ENCODE measurements at regions not wholly inside any gene's neighbourhood (a gene's known extent, or its start where the extent isn't known, plus 50 kb on each side); places are given as distances from the start of the nearest gene placed in this dataset.
A peak's percentile ranks its signal among the peaks of the same experiment; 100 is the strongest.

DNA sequence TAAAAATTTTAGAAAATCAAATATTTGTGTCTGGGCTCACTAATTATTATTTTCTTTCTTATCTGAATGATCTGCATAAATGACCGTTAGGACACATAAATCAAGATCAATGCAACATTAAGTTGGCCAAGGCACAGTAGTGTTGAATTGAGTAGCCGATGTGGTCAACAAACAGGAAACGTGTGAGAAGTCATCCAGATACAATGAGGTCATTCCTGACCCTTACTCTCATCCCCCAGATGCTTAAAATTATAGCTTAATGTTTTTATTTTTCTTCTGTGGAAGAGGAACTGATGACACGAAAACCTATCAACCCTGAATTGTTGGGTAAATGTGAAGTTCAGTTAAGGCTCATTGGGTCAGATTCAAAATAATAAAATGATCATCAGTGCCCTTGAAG, 222.9 kb downstream of the RFC3 start:
- DNase-seq, result no peak

DNA sequence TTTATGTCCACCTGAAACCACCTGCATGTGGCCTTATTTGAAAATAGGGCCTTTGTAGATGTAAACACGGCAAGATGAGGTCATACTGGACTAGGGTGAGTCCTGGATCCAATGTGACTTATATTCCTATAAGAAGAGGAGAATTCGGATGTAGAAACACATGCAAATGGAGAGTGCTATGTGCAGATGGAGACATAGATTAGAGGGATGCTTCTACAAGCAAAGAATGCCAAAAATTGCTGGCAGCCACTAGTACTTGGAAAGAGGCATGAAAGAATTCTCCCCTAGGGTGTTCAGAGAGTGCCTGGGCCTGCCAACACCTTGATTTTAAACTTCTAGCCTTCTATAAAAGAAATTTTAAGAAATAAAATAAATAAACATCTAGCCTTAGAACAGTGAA, 226.1 kb downstream of the RFC3 start:
- DNase-seq, result peak; percentile 45

DNA sequence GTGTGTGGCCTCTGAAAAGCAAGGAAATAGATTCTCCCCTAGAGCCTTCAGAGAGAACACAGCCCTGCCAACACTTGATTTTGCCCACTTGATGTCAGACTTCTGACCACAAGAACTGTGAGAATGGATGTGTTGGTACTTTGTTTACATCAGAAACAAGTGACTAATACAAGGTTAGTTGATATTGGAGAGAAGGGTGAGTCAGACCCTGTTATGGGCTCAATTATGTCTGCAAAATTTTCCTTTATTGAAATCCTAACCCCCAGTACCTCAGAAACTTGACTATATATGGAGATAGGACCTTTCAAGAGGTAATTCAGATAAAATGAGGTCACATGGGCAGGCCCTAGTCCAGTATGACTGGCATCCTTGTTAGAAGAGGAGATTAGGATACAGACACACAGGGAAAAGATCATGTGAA, 226.7 kb downstream of the RFC3 start:
- DNase-seq, result no peak

DNA sequence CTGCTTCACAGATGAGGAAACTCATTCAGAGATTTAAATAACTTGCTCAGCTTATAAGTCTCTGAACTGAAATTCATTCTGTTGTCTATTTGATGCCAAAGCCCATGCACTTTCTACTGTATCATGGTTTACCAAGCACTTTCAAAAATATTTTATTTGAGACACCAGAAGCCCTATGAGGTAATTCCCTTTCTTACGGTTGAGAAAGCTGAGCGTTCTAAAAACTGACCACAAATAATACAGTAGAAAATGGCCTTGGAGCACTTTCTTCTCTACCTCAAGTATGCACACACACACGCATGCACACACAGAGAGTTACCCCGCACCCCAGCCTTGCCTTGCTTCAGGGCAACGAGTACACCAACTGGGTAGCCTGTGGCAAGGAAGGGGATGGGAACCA, 228.5 kb downstream of the RFC3 start:
- DNase-seq, result no peak

DNA sequence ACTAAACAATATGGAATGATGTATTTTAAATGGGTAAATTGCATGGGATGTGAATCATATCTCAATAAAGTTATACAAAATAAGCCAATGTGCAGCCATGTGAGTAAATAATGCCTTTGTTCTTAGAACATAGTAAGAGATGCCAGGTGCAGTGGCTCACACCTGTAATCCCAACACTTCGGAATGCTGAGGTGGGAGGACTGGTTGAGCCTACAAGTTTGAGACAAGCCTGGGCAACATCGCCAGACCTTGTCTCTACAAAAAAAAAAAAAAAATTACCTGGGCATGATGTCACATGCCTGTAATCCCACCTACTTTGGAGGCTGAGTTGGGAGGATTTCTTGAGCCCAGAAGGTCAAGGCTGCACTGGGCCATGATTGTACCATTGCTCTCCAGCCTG, 230.7 kb downstream of the RFC3 start:
- DNase-seq, result no peak

DNA sequence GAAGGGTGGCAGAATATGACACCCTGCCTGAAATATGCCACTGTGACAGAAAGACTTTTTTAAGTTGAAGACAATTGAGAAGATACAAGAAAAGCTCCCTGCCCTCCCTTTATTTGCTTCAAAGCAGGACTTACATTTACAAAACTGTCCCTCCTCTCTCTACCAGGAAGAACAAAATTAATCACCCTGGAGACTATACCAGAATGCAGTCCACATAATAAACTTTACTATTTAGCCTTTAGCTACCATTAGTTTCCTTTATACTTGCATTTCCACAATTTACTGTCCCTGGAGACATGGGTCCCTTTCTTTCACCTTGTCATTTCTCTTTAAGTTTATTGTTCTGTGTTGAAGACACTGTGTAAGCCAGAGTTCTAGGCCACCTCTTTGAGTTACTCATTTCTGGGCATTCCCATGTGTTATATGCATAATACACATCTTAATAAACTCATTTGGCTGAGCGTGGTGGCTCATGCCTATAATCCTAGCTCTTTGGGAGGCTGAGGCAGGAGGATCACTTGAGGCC, 238.8 kb downstream of the RFC3 start:
- DNase-seq, result no peak

DNA sequence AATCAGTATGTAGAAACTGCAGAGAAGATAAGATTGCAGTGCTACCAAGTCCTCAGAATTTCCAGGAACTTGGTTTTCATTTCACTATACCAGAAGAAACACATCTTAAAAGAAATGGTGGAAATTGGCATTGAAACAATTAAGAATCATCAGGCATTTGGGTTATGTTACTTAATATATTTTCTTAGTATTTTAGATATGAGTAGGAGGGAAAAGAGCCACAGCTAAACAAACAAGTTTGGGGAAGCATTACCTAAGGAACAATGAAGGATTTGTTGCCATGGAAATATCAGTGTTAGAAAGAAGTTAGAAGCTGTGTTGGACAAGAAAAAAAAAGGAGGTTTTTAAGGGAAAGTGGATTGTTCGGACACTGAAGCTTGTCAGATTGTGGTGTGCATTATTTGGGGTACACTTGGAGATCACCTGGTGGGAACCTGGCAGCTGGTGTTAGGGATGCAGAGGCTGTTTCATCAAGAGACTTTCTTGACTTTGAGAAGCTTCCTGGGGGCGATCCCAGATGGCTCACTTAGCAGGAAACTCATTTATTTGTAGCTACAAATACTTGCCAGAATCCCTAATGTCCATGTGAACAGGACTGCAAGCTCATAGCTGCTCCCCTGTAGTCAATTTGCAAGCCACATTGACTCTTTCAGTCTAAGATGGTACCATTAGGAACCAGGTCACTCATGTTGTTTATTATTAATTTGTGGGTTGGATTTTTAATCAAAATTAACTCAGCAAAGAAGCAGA, 246.7 kb downstream of the RFC3 start:
- no peak for DNase-seq

DNA sequence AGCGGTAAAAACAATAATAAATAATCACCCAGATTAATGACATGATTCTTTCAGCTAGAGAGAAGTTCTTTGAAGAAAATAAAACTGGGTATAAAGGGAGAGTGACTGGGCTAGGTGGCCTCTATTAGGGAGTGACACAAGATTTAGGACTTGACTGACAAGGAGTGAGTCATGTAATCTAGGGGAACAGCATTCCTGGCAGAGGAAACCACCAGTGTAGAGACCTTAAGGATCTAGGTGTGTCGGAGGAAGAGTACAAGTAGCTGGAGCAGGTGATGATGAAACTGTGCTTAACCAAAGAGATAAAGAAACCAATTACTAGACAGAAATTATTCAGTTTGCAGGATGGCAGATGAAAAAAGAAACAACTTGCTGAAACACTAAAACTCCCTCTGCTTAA, 248.0 kb downstream of the RFC3 start:
- no peak for DNase-seq

DNA sequence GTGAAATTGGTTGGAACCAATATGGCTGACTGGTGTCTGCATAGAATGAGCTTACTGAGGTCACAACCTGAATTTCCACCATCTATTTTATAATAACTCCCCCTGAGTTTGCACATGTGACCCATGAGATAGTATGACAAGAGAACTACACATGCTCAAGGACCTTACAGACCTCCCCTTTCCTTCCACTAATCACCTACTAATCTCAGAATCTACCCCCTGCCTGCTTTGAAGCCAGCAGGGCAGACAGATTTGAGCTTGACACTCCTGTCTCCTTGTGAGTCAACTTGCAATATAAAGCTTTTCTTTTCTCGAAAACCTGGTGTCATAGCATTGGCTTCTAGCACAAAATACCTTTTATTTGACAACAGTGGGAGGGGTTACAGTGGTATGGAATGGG, 248.4 kb downstream of the RFC3 start:
- no peak for DNase-seq

DNA sequence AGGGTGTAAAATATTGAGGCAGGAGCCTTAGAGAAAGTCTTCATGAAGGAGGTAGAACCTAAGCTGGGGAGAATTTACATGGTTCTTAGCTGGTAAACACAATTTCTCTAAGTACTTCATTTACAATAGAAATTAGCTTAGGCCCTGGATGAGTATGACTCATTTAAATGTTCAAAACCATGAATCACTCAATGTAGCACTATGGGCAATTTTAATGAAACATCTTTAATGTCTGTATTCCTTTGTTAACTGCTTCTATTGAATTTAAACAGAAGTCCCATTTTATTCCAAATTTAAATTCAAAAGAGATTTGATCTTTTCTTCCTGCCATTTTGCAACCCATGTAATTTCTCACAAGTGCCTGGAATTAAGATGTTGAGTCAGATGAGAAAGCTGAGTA, 252.1 kb downstream of the RFC3 start:
- DNase-seq, result no peak

DNA sequence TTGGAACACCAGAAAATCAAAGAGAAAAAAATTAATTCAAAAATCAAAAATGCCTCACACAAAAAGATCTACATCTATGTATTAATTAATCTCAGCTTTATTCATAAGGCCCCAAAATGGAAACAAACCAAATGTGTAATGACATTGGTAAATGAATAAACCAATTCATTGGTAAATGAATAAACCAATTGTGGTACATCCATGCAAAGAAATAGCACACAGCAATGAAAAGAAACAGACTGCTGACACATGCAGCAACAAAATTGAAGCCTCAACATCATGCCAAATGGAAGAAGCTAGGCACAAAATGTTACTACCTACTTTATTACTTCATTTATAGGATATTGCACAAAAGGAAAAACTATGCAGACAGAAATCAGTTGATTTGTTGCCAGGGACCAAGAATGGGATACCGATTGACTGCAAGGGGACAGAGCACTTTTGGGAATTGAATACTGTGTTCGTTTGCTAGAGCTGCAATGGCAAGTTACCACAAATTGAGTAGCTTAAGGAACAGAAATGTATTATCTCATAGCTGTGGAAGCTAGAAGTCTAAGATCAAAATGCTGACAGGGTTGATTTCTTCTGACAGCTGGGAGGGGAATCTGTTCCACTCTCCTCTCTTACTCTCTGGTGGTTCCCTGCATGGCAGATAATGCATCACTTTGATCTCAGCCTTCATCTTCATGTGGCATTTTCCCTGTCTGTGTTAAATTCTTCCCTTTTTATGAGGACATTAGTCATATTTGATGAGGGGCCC, 252.8 kb downstream of the RFC3 start:
- no peak for DNase-seq

DNA sequence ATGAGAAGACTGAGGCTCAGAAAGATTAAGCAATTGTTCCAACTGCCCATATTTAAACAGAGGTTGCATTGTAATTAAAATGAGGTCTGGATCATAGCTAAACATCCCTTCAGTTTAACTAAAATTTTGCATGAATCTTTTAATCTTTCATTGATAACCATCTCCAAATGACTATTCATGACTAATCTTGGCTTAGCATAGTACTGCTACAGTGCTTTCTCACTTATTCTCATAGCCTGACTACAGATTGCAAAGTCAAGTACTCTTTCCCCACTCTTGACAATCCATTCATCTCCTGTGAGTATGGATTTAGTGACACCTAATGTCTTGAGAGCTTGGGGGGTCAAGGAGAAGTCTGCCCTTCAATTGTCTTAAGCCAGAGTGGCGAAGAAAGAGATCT, 258.4 kb downstream of the RFC3 start:
- DNase-seq, result no peak

DNA sequence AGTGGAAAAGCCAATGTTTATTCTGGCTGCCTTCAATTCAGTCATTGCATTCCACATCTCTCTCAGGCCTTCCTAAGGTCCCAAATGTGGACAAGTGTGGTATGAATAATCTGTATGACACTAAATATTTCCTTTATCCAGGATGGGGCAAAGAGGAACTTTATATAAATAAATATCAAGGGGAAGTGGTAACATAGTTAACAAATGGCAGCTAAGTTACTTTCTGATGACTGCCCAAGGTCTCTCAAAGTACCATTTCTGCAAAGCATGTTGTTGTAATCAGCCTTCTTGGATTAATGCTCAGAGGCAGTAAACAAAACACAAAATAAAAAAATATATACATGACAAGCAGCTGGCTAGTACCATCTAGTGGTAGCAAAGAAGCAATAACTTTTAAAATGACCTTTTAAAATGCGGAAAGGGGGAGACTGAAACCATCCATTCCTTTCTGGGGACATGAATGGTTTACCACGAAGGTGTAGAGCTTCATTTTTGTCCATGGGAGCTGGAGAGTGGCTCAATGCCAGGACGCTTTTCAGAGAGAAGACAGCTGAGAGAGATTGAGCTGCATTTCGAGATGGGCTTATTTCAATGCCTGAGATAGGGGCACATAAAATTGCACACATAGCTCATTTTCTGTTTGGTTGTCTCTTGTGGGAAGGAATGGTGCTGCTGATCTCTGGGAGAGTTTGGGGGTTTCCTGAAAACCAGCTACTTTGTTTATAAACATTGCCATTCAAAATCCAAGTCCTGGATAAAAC, 259.2 kb downstream of the RFC3 start:
- DNase-seq, result peak; percentile 39

DNA sequence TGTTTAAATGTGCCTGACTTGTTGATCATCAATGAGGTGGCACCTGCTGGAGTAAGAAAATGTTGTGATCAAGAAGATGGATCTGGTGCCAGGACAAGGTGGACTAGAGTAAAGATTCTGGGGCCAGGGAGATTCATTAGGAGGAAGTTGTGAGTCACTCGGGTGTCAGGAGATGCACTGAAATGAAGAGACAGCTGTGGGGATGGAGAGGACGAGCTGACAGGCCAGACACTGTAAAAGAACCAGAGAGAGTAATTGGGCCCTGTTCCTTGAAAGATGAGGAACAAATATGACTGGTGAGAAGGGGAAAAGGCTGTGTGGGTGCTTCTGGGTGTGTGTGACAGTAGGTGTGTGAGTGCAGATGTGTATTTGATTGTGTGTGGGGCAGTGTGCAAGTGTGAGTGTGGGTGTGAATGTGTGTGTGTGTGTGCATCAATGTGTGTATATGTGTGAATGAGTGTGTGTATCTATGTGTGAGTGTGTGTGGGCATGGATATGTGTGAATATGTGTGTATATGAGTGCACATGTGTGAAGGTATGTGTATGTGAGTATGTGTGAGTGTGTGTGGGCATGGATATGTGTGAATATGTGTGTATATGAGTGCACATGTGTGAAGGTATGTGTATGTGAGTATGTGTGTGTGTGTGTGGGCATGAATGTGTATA, 260.5 kb downstream of the RFC3 start:
- DNase-seq, result no peak

DNA sequence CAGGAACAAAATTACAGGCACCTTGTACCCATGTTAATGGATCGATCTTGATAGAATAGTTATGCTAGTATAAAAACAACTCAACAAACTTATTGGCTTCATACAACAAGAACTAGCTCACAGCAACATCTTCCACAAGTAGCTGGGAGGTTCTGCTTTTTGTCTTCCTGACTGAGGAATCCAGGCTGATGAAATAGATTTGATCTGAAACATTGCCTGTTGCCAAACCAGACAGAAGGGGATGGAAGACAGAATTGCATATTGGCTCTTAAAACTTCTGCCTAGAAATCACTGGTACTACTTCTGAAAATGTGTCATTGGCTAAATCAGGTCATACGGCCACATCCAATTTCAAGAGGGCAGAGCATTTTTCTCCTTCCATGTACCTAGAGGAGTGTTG, 267.3 kb downstream of the RFC3 start:
- DNase-seq, result no peak

DNA sequence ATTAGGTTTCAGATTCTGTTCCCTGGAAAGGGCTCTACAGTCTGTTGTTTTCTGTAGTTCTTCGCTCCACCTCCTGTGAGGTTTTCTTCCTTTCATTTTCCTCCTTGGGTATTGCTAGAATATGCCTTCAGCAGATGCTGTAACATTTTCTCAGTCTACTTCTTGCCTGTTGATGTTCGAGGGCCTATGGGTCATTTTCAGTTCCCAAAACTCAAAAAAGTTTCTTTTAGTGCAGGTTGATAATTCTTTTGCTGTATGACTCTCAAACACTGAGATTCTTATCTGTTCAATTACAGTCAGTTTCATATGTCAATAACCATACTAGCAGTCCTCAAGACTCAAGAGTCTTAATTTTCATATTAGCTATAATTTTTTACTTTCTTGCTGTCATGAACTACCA, 268.3 kb downstream of the RFC3 start:
- DNase-seq, result no peak

DNA sequence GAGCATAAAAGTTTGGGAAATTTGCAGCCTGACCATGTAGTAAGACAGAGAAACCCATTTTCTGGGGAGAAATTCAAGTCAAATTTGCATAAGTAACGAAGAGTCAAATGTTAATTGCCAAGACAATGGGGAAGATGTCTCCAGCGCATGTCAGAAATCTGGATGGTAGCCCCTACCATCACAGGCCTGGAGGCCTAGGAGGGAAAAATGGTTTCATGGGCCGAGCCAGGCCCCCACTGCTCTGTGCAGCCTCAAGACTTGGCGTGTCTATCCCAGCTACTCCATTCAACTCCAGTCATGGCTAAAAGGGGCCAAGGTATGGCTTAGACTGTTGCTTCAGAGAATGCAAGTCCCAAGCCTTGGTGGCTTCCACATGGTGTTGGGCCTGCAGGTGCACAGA, 269.8 kb downstream of the RFC3 start:
- DNase-seq, result no peak

DNA sequence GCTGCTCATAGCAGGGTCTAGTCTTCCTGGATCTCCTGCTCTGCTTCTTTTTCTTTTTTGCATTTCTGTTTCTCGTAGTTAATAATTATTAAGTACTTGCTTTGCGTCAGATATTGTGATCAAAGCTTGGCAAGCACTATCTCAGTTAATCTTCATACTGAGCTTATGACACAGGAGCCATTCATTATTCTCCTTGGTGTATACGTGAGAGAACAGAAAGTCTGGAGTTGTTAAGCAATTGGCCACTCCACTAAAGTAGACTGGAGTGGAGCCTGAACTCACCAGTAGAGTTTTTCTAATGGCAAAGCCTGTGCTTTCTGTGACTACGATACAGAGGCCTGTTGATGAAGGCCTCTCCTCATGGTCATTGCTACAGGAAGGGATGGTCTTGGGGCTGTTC, 285.9 kb downstream of the RFC3 start:
- DNase-seq, result no peak

DNA sequence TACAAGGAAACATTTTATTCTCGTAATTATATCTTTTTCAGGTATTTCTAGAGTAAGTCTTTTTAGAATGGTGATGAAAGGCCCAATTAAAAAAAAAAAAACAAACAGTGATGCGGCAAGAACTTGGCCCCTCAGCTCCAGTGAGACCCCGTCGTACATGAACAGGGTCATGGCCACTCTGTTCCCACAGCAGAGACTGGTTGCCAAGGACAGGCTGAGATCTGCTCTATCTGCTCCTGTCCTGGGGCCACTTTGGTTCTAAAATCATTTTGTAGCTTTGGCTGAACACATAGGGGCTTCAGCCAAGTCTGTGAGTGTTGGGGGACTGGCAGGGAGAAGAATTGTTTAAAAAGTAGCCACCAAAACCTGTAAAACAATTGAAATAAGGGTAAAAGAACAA, 286.9 kb downstream of the RFC3 start:
- DNase-seq, result no peak

DNA sequence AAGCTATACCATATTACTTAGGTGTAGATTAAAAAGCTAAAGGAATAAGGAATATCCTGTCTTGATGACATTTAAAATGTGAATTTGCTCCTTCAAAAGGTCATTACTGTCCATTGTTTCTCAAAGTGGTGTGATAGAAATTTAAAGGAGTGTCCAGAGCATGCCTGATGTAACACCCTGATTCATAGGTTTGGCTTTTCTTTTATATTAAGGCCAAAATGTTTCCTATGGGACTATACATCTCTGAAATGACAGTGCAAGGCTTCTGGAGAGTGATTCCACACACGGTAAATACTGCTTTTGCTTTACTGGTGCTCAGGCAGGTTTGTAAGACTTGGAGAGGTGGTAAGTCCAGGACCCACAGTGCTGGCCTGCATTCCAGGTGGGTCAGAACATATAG, 289.9 kb downstream of the RFC3 start:
- DNase-seq, result no peak

DNA sequence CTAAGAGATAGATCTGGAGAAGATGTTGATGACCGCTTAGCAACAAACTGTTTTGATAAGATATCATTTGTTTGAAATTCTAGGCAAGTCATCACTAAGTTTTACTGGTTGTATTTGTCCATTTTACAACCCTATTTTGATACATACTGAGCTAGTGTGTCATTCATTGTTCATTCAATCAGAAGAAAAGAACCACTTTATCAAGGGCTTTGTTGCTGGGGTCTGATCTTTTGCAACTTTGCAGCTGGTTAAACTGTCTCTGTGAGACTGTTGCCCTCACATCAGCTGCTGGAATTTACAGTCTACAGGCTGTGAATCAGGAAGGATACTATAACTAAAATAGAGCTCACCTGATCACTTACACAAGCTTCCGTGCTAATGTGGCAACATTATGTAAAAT, 290.5 kb downstream of the RFC3 start:
- DNase-seq, result no peak

DNA sequence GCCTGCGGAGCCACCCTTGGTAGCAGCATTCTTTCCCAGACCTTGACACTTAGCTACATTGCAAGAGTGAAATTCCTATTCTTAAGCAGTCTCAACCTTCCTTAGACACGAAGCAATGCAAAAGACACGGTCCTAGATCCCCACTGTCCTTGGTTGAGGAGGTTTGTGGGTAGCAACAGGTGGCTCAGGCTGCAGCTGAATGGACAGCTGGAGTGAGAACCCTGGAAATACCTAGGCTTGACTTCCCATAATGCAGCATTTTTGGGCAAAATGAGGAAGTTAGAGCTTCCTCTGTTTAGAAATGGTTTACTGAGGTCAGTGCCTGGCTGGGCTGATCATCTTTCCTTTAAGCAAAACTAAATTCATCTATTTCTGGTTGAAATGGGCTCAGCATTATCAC, 296.6 kb downstream of the RFC3 start:
- DNase-seq, result no peak

Measured in muscle of arm (tissue), 1 donor.